ENCODE measurements at regions not wholly inside any gene's neighbourhood (a gene's known extent, or its start where the extent isn't known, plus 50 kb on each side); places are given as distances from the start of the nearest gene placed in this dataset.

DNA sequence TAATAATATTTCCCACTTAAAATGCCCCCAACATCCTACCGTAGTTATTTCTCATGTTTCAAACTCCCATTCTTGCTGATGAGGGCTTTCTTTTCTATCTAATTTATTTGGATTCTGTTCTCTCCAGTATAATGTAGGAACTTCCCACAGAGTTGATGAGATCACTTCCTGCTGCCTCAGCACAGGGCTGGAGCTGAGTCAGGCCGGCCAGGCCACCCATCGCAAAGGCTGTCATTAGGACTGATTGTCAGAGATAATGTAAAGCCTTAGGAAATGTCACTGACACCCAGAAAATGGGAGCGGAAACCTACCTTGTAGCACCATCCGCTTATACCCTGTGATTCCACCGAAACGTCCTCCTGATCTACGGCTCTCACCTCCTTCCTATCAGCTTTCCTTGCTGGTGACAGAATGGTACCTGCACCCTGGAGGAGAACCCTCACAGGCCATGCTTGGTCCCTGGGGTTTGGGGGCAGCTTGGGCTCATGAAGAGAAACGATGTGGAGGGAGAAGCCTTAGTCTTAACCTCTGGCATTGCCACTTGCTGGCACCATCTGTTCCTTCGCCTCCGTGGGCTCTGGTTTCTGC lies 672.8 kb upstream of the ID2 start:
- DNase-seq (ENCODE audit: low spot score), result no peak
- Mint-ChIP-seq H3K4me3 (no peak overlapping the region), H3K27me3 (ENCODE audit: insufficient read depth) (peaks cover 5% of the 10 kb centered on the region), H3K36me3 (ENCODE audit: low read depth) (no peaks in the 10 kb centered on the region), H3K9me3 (no peaks in the 10 kb centered on the region), H3K27ac (no peak overlapping the region), H3K4me1 (ENCODE audit: low read depth) (peaks cover 8% of the 10 kb centered on the region)
- intact Hi-C loops (cut with micrococcal nuclease), result no loop called here

DNA sequence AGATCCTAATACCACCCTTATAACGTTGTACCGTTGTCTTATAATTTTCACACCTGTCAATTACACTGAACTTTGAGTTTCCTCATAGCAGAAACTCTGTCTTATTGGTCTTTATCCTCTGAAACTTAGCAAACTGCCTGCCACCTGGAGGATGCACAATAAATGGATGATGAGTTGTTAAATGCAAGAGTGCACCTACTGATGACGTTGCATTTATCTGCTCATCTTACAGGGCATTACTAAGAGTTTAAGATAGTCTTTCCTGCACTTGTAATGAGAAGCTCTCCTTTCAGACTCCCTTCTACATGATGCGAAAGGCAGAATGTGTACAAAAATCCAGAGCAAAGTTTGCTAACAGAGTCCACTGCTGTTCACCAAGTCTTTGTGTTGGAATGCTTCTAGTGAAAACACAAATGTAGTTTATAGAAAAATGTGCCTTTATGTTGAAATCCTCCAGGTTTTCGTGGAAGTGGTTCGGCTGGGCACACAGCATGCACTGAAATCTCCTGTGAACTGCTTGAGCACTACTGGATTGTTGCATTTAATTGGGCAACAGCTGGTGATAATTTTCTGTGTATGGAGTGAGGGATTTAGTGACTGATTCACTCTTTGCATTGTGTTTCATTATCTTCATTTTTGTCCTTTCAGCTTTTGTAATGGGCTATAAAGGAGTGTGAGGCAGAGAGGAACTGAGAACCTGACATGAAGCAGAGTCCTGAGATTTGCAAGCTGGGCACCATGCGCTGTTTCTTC lies 665.8 kb upstream of the ID2 start:
- Mint-ChIP-seq H3K4me3 (no peak overlapping the region), H3K4me1 (ENCODE audit: low read depth) (no peaks in the 10 kb centered on the region), H3K36me3 (ENCODE audit: low read depth) (peaks cover 1% of the 10 kb centered on the region), H3K27me3 (ENCODE audit: insufficient read depth) (peaks cover under 1% of the 10 kb centered on the region), H3K9me3 (no peaks in the 10 kb centered on the region), H3K27ac (no peak overlapping the region)
- intact Hi-C loops (cut with micrococcal nuclease), result no loop called here
- no peak for DNase-seq (ENCODE audit: low spot score)

DNA sequence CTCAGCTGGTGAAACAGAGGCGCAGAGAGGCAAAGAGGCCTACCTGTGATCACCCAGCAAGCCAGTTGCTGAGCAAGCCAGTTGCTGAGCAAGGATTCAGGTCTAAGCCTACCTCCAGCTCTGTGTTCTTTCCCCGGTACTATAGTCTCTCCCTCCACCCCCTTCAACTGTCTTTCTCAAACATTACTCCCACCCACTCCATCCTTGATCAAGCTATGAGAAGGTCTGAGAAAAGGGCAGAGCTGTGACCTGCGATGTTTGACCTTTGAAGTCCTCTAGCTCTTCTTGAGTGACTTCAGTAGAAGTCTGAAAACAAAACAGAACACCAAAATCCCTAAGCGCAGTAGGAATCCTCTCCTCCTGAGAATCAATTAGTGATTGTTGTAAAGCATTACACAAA lies 665.2 kb upstream of the ID2 start:
- H3K27me3 Mint-ChIP-seq (ENCODE audit: insufficient read depth), result no peaks in the 10 kb centered on the region
- peaks cover 1% of the 10 kb centered on the region for H3K36me3 Mint-ChIP-seq (ENCODE audit: low read depth)
- no peak for DNase-seq (ENCODE audit: low spot score)
- H3K9me3 Mint-ChIP-seq, result no peaks in the 10 kb centered on the region
- no peak overlapping the region for H3K4me3 Mint-ChIP-seq
- intact Hi-C loops (cut with micrococcal nuclease), result no loop called here
- H3K4me1 Mint-ChIP-seq (ENCODE audit: low read depth), result peaks cover under 1% of the 10 kb centered on the region
- H3K27ac Mint-ChIP-seq, result no peak overlapping the region

DNA sequence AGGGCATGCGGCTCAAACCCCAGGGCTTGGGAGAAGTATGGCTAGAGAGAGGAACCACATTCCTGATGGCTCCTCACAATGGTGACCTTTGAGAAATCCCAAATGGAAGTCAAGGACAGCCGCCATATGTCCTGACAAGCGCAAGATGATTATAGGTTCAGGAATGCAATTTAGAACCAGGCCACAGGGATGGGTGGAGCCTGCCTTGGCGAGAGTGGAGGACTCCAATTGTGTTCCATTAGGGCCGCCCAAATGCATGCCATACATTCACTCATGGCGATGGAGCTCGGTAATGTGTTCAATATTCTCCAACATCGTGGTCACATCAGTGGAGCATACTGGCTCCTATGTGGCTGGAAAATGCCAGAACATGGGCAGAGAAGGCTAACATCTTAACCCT lies 662.9 kb upstream of the ID2 start:
- Mint-ChIP-seq H3K9me3 (peaks cover 3% of the 10 kb centered on the region), H3K4me3 (no peak overlapping the region), H3K27ac (no peak overlapping the region), H3K4me1 (ENCODE audit: low read depth) (peaks cover 18% of the 10 kb centered on the region), H3K36me3 (ENCODE audit: low read depth) (peaks cover 5% of the 10 kb centered on the region), H3K27me3 (ENCODE audit: insufficient read depth) (no peaks in the 10 kb centered on the region)
- intact Hi-C loops (cut with micrococcal nuclease), result no loop called here
- DNase-seq (ENCODE audit: low spot score), result no peak

DNA sequence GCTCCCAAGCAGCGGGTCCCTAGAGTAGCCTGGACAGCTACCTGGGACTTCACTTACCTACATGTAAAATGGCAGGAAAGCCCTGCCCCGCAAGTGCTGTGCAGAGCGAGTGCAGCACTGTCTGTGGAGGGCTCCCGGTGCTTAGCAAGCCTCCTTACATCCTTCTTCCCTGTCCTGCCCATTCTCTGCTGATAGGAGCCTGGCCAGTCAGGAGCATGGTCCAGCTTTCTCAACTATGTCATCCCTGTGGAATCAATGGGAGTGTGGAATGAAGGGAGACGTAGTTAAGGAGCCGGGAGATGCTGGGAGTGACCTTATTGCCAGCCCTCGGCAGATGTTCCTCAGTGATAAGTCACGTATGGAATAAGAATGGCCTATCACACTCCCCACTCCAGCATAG lies 661.9 kb upstream of the ID2 start:
- no peak for DNase-seq (ENCODE audit: low spot score)
- Mint-ChIP-seq H3K4me3 (no peak overlapping the region), H3K4me1 (ENCODE audit: low read depth) (peaks cover 21% of the 10 kb centered on the region), H3K9me3 (peaks cover 3% of the 10 kb centered on the region), H3K27ac (no peak overlapping the region), H3K36me3 (ENCODE audit: low read depth) (peaks cover 5% of the 10 kb centered on the region), H3K27me3 (ENCODE audit: insufficient read depth) (no peaks in the 10 kb centered on the region)
- intact Hi-C loops (cut with micrococcal nuclease), result no loop called here

DNA sequence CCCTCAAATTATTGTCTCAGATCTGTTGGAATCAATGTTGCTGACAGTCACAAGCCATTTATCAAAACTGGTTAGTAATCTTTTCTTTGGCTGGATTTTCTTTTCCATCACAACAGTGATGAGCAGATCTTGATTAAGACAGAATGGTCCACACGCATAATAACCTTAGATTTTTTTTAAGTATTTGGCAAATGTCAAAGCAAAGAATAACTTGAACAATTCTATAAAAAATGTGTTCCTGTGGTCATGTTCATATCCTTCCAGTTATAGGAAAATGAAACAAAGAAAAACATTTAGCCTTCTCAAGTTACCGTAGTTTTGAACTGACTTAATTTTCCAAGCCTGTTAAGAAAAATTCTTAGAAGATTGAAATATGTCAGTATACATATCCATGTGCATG lies 659.9 kb upstream of the ID2 start:
- DNase-seq (ENCODE audit: low spot score), result no peak
- Mint-ChIP-seq H3K27ac (no peak overlapping the region), H3K4me3 (no peak overlapping the region), H3K4me1 (ENCODE audit: low read depth) (peaks cover 21% of the 10 kb centered on the region), H3K27me3 (ENCODE audit: insufficient read depth) (no peaks in the 10 kb centered on the region), H3K36me3 (ENCODE audit: low read depth) (peaks cover 5% of the 10 kb centered on the region), H3K9me3 (peaks cover 3% of the 10 kb centered on the region)
- intact Hi-C loops (cut with micrococcal nuclease), result no loop called here

DNA sequence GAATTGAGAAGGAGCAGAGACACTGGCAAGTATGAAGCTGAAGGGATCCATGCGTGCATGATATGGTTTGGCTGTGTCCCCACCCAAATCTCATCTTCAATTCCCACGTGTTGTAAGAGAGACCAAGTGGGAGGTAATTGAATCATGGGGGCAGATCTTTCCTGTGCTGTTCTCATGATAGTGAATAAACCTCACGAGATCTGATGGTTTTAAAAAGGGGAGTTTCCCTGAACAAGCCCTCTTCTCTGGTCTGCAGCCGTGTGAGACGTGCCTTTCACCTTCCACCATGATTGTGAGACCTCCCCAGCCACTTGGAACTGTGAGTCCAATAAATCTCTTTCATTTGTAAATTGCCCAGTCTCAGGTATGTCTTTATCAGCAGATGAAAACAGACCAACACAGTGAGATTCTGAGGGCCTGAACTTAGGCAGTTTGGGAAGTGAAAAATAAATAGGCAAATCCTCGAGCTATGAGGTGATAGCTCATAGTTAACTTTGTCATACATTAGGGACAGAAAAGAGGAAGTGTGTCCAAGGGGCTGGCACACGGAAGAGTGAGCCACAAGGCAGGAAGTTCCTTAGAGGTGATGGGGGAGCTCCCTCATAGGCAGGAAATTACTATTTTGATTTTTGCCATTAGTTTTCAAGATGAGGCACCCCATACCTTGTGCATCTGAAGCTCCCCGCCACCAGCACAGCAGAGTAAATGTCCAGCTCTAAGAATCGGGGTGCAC lies 658.8 kb upstream of the ID2 start:
- Mint-ChIP-seq H3K36me3 (ENCODE audit: low read depth) (peaks cover 5% of the 10 kb centered on the region), H3K27me3 (ENCODE audit: insufficient read depth) (peaks cover 2% of the 10 kb centered on the region), H3K4me1 (ENCODE audit: low read depth) (peaks cover 21% of the 10 kb centered on the region), H3K9me3 (peaks cover 3% of the 10 kb centered on the region), H3K27ac (no peak overlapping the region), H3K4me3 (no peak overlapping the region)
- intact Hi-C loops (cut with micrococcal nuclease), result no loop called here
- no peak for DNase-seq (ENCODE audit: low spot score)

DNA sequence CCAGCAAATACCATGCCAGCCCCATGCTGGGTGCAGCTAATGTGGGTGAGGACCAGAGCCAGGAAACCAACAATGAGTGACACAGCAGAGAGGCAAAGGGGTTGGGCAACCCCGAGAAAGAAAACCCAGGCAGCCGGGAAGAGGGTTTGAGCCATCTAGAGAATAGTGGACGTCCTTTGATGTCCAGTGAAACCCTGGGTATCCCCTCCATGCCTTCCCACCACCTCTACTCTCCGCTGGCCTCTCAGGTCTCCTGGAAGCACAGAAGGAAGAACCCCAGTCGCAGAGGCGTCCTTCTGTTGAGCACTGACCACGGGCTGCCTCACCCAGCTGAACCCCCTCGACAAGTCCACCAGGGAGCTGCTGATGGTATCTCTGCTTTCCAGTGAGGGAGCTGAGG lies 657.4 kb upstream of the ID2 start:
- intact Hi-C loops (cut with micrococcal nuclease), result no loop called here
- Mint-ChIP-seq H3K4me3 (no peak overlapping the region), H3K36me3 (ENCODE audit: low read depth) (peaks cover 3% of the 10 kb centered on the region), H3K4me1 (ENCODE audit: low read depth) (peaks cover 21% of the 10 kb centered on the region), H3K27ac (no peak overlapping the region), H3K27me3 (ENCODE audit: insufficient read depth) (peaks cover 2% of the 10 kb centered on the region), H3K9me3 (peaks cover 3% of the 10 kb centered on the region)
- DNase-seq (ENCODE audit: low spot score), result no peak

DNA sequence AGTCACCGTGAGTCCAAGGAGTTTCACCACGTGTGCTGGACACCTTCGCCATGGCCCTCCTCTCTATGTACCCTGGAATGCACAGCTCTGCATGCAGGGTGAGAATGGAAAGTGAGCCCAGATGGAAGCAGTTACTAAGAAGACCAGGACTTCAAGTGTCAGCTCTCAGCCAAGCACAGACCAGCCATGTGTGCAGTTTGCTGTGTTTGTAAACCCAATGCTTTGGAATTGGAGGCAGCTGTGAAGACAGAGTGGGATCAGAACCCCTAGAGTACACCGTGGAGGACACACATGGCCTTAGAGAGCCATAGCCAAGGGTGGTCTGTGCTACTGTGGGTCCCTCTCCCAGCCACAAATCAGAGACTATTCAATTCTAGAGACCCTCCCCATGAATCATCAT lies 655.5 kb upstream of the ID2 start:
- peaks cover 3% of the 10 kb centered on the region for H3K9me3 Mint-ChIP-seq

DNA sequence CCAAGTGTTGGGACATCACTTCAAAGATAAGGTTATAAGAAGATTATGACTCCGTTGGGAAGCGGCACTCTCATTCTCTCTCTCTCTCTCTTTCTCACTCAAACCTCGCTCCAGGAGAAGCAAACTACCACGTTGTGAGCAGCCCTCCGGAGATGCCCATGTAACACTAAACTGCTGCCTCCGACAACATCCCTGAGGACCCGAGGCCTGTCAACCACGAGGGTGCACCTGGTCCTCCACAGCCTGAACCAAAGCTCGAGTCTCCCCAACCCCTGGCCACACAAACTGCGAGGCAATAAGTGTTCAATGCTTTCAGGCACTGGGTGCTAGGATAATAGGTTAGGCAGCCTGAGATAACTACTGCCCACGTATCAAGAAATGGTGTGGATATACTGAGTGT lies 654.5 kb upstream of the ID2 start:
- Mint-ChIP-seq H3K27ac (no peak overlapping the region), H3K36me3 (ENCODE audit: low read depth) (no peaks in the 10 kb centered on the region)

More for the DNA sequence above, 655.5 kb upstream of the ID2 start:
- no peak overlapping the region for H3K27ac Mint-ChIP-seq
- H3K4me1 Mint-ChIP-seq (ENCODE audit: low read depth), result peaks cover 27% of the 10 kb centered on the region
- H3K27me3 Mint-ChIP-seq (ENCODE audit: insufficient read depth), result peaks cover 2% of the 10 kb centered on the region
- DNase-seq (ENCODE audit: low spot score), result no peak
- intact Hi-C loops (cut with micrococcal nuclease), result no loop called here
- H3K36me3 Mint-ChIP-seq (ENCODE audit: low read depth), result peaks cover 3% of the 10 kb centered on the region
- H3K4me3 Mint-ChIP-seq, result no peak overlapping the region

DNA sequence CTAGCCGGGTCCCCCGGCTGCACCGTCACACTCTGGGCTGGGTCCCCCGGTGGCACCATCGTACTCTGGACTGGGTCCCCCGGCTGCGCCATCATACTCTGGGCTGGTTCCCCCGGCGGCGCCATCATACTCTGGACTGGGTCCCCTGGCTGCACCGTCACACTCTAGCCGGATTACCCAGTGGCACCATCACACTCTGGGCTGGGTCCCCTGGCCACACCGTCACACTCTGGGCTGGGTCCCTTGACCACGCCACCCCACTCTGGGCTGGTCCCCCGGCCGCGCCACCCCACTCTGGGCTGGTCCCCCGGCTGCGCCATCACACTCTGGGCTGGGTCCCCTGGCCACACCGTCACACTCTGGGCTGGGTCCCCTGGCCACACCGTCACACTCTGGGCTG lies 653.8 kb upstream of the ID2 start:
- peaks cover 17% of the 10 kb centered on the region for H3K4me1 Mint-ChIP-seq (ENCODE audit: low read depth)
- DNase-seq (ENCODE audit: low spot score), result no peak
- no peak overlapping the region for H3K27ac Mint-ChIP-seq
- no peaks in the 10 kb centered on the region for H3K9me3 Mint-ChIP-seq
- intact Hi-C loops (cut with micrococcal nuclease), result no loop called here
- H3K27me3 Mint-ChIP-seq (ENCODE audit: insufficient read depth), result peaks cover 2% of the 10 kb centered on the region
- no peaks in the 10 kb centered on the region for H3K36me3 Mint-ChIP-seq (ENCODE audit: low read depth)
- no peak overlapping the region for H3K4me3 Mint-ChIP-seq

More for the DNA sequence above, 654.5 kb upstream of the ID2 start:
- Mint-ChIP-seq H3K4me1 (ENCODE audit: low read depth) (peaks cover 20% of the 10 kb centered on the region), H3K4me3 (no peak overlapping the region), H3K9me3 (no peaks in the 10 kb centered on the region), H3K27me3 (ENCODE audit: insufficient read depth) (peaks cover 2% of the 10 kb centered on the region)
- intact Hi-C loops (cut with micrococcal nuclease), result no loop called here
- DNase-seq (ENCODE audit: low spot score), result no peak

DNA sequence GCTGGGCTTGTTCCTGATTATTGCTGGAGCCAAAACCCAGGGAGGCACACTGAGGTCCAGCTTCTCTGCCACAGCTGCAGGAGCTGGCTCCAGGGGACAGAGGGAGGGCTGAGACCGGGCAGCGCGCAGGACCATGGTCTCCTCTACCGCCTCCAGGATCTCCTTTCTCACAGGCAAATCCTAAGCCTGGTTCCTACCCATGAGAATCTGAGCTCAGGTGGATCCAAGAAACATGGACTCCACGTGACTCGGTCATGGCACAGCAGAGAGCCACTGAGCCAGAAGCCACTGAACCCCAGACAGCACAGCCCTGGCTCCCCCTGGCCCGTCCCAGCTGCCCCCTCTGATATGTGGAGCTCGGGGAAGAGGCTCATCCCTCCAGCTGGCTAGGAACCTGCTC lies 653.4 kb upstream of the ID2 start:
- no peak for DNase-seq (ENCODE audit: low spot score)
- Mint-ChIP-seq H3K4me1 (ENCODE audit: low read depth) (peaks cover 13% of the 10 kb centered on the region), H3K27ac (no peak overlapping the region), H3K4me3 (no peak overlapping the region), H3K36me3 (ENCODE audit: low read depth) (no peaks in the 10 kb centered on the region), H3K27me3 (ENCODE audit: insufficient read depth) (peaks cover 2% of the 10 kb centered on the region), H3K9me3 (no peaks in the 10 kb centered on the region)
- intact Hi-C loops (cut with micrococcal nuclease), result no loop called here

DNA sequence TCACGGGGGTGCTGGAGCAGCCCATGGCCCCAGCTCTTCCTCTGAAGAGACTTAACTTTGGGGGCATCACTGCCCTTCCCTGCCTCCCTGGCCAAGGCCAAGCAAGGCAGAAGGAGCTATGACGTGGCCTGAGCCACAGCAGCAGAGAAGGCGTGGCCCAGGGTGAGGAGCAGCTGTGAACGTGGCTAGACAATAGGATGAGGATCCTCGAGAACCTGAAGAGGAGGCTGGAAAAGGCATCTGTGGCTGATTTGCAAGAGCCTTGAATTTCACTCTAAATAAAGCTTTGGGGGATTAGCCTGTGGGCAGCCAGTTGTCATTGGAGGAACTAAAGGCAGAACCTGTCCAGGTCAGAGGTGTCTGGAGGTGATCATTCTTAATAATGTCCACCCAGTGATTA lies 652.9 kb upstream of the ID2 start:
- no peaks in the 10 kb centered on the region for H3K9me3 Mint-ChIP-seq
- H3K36me3 Mint-ChIP-seq (ENCODE audit: low read depth), result no peaks in the 10 kb centered on the region
- intact Hi-C loops (cut with micrococcal nuclease), result no loop called here
- DNase-seq (ENCODE audit: low spot score), result no peak
- H3K27ac Mint-ChIP-seq, result no peak overlapping the region
- no peak overlapping the region for H3K4me3 Mint-ChIP-seq
- peaks cover 9% of the 10 kb centered on the region for H3K4me1 Mint-ChIP-seq (ENCODE audit: low read depth)
- peaks cover 2% of the 10 kb centered on the region for H3K27me3 Mint-ChIP-seq (ENCODE audit: insufficient read depth)

Data from activated T-helper 1 cell treated with anti-CD3 and anti-CD28 coated beads, Interleukin-12 subunit alpha, Interleukin-12 subunit beta, Interleukin-2, Interleukin-4 antibody, amounts not matched to agents 30 ng/mL and 10 ng/mL and 1 ng/mL, durations not matched to agents 14 hours and 24 hours and 36 hours (primary cell).